Endothelial cell (in vitro differentiated cells): ENCODE measurements at regions not wholly inside any gene's neighbourhood (a gene's known extent, or its start where the extent isn't known, plus 50 kb on each side); places are given as distances from the start of the nearest gene placed in this dataset.

Experiments used
- DNase-seq: peaks from one replicate; pipeline ENCODE4 v3.0.0; 2021; ENCODE audit warnings: low spot score
- H3K27ac Mint-ChIP-seq: one replicate; pipeline ENCODE4 v1.8.0; 2021; ENCODE audit warnings: mixed read lengths, inconsistent platforms; ENCODE audit not compliant: unreplicated experiment
- H3K27me3 Mint-ChIP-seq: one replicate; pipeline ENCODE4 v1.8.0; 2021; ENCODE audit warnings: mild to moderate bottlenecking, moderate library complexity, mixed read lengths, inconsistent platforms; ENCODE audit not compliant: unreplicated experiment
- H3K36me3 Mint-ChIP-seq: one replicate; pipeline ENCODE4 v1.8.0; 2021; ENCODE audit warnings: mild to moderate bottlenecking, low read depth, mixed read lengths, inconsistent platforms; ENCODE audit not compliant: unreplicated experiment
- H3K4me1 Mint-ChIP-seq: one replicate; pipeline ENCODE4 v1.8.0; 2021; ENCODE audit warnings: mild to moderate bottlenecking, mixed read lengths, inconsistent platforms; ENCODE audit not compliant: unreplicated experiment
- H3K4me3 Mint-ChIP-seq: one replicate; pipeline ENCODE4 v1.8.0; 2021; ENCODE audit warnings: mild to moderate bottlenecking, mixed read lengths, inconsistent platforms; ENCODE audit not compliant: unreplicated experiment
- H3K9me3 Mint-ChIP-seq: one replicate; pipeline ENCODE4 v1.8.0; 2021; ENCODE audit warnings: mixed read lengths, inconsistent platforms; ENCODE audit not compliant: unreplicated experiment
- TF ChIP-seq, protein P1 (sequence below): fragments of 200-600 bp; sonication (generic); IDR thresholded peaks from one replicate; pipeline ENCODE4 v1.5.0; 2021; ENCODE audit warnings: antibody characterized with exemption; ENCODE audit not compliant: unreplicated experiment

DNA sequence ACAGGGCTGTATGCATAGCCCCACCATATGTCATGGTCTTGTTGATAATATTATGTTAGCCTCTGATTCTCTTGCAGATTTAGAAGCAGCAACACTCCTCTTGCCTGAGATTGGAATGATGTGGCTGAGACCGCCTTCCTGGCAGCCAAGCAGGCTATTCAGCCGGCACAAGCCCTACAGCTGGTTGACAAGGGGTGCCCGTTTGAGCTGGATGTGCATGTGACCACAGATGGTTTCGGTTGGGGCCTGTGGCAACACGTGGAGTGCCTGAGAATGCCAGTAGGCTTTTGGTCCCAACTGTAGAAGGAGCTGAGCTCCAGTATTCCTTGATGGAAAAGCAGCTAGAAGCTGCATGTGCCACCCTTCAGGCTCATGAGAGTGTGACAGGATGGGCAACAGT, 303.6 kb upstream of the POU3F2 start:
- H3K27ac Mint-ChIP-seq = no peak overlapping the region
- H3K4me1 Mint-ChIP-seq = no peaks in the 10 kb centered on the region
- peaks cover 3% of the 10 kb centered on the region for H3K27me3 Mint-ChIP-seq
- H3K9me3 Mint-ChIP-seq = peaks cover 5% of the 10 kb centered on the region
- TF ChIP-seq, protein P1, sequence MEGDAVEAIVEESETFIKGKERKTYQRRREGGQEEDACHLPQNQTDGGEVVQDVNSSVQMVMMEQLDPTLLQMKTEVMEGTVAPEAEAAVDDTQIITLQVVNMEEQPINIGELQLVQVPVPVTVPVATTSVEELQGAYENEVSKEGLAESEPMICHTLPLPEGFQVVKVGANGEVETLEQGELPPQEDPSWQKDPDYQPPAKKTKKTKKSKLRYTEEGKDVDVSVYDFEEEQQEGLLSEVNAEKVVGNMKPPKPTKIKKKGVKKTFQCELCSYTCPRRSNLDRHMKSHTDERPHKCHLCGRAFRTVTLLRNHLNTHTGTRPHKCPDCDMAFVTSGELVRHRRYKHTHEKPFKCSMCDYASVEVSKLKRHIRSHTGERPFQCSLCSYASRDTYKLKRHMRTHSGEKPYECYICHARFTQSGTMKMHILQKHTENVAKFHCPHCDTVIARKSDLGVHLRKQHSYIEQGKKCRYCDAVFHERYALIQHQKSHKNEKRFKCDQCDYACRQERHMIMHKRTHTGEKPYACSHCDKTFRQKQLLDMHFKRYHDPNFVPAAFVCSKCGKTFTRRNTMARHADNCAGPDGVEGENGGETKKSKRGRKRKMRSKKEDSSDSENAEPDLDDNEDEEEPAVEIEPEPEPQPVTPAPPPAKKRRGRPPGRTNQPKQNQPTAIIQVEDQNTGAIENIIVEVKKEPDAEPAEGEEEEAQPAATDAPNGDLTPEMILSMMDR = no peak
- DNase-seq = no peak
- H3K36me3 Mint-ChIP-seq = peaks cover 4% of the 10 kb centered on the region
- H3K4me3 Mint-ChIP-seq = no peak overlapping the region

DNA sequence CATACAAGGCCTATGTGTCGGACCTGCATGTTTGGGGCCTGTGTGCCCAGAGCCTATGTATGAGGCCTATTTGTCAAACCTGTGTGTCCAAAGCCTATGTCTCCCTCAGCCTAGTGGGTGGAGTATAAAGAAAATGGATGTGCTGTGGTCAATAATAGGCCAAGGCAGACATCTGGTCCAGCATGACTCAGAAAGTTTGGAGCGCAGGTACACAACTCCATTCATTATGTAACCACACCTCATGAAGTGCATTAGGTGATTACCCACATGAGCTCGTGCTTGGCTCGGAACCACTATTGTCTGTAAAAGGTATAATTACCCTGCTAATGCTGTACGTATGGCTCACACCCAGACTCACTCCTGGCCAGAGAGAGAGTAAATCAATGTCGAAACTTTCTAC, 302.4 kb upstream of the POU3F2 start:
- Mint-ChIP-seq H3K27ac (no peak overlapping the region), H3K9me3 (peaks cover 5% of the 10 kb centered on the region), H3K36me3 (peaks cover 4% of the 10 kb centered on the region), H3K27me3 (peaks cover 3% of the 10 kb centered on the region), H3K4me3 (no peak overlapping the region), H3K4me1 (no peaks in the 10 kb centered on the region)
- DNase-seq = no peak
- TF ChIP-seq, protein P1 = no peak

DNA sequence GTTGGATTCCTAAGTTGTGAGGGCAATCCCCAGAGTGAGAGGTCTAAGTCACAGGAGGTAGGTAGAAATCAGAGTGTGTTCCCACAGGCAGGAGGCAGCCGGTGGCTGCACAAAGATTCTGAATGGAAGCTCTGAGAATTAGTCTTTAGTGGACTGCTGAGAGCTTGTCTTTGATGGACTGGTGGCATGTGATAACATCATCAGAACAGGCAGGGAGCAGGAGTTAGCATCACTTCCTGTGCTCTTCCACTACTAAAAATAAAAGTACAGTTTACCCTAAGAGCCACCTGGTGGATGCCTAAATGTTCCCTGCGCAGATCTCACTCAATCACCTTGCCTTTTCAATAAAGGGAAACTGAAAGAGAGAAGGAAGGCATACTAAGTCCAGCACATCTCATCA, 294.6 kb upstream of the POU3F2 start:
- Mint-ChIP-seq H3K27ac (no peak overlapping the region), H3K9me3 (no peaks in the 10 kb centered on the region), H3K36me3 (no peaks in the 10 kb centered on the region), H3K4me1 (no peaks in the 10 kb centered on the region), H3K27me3 (no peaks in the 10 kb centered on the region), H3K4me3 (no peak overlapping the region)
- no peak for DNase-seq
- TF ChIP-seq, protein P1 = no peak

DNA sequence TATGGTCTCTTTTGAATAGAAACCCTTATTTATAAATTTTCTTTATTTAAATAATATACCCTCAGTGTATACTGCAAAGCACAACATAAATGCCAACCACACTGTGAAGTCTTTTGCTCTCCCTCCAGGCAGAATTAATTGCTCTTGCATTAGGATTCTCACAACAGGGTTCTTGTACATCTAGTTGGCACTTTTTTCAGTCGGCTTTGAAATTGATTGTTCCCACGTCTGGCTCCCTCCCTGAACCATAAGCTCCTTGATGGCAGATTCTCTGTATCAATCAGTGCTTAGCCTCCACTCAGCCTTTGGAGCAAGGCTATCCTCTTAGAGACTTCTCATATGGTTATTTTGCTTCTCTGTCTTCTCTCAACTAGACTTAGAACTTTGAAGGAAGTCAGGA, 288.0 kb upstream of the POU3F2 start:
- no peak overlapping the region for H3K4me3 Mint-ChIP-seq
- TF ChIP-seq, protein P1 = no peak
- DNase-seq = no peak
- H3K4me1 Mint-ChIP-seq = no peaks in the 10 kb centered on the region
- no peaks in the 10 kb centered on the region for H3K9me3 Mint-ChIP-seq
- no peaks in the 10 kb centered on the region for H3K36me3 Mint-ChIP-seq
- no peak overlapping the region for H3K27ac Mint-ChIP-seq
- no peaks in the 10 kb centered on the region for H3K27me3 Mint-ChIP-seq

DNA sequence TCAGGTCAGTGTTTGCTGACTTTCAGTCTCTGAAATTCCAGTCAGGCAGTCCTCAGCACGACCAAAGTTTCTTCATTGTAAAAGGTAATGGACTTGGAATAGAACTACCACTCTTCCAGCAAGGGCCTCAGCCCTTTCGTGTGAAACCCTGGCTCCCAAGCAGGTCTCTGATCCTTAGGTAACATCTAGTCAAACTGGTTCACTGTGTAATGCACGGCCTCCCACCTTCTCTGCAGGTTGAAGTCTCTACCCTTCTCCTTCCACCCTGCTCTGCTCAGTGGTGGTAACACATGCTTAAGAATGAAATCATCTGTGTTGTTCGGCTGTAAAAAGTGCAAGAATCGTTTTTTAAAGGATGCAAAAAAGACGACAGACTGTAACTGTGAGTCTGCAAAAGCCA, 287.2 kb upstream of the POU3F2 start:
- no peaks in the 10 kb centered on the region for H3K9me3 Mint-ChIP-seq
- H3K4me3 Mint-ChIP-seq = no peak overlapping the region
- no peaks in the 10 kb centered on the region for H3K4me1 Mint-ChIP-seq
- H3K36me3 Mint-ChIP-seq = no peaks in the 10 kb centered on the region
- H3K27me3 Mint-ChIP-seq = no peaks in the 10 kb centered on the region
- DNase-seq = no peak
- H3K27ac Mint-ChIP-seq = no peak overlapping the region
- TF ChIP-seq, protein P1 = no peak
